Right atrium auricular region (tissue), 2 donors: ENCODE measurements at regions not wholly inside any gene's neighbourhood (a gene's known extent, or its start where the extent isn't known, plus 50 kb on each side); places are given as distances from the start of the nearest gene placed in this dataset.

Experiments used
- DNase-seq: peaks from one replicate; pipeline ENCODE4 v3.0.0-alpha.2; 2019; ENCODE audit warnings: low spot score
- H3K27ac ChIP-seq, 2 donors: fragments of 200-600 bp; sonication (generic); 1 replicate in 1 of 2; 2 replicates in 1 of 2; pipeline ENCODE4 v1.5.1; 2016 to 2019
- H3K27me3 ChIP-seq, 2 donors: fragments of 200-600 bp; sonication (generic); one replicate each; pipeline versions ENCODE4 v1.5.1 to v1.6.0; 2017 to 2019
- H3K36me3 ChIP-seq: fragments of 200-600 bp; sonication (generic); one replicate; pipeline ENCODE4 v1.5.1; 2016
- H3K4me1 ChIP-seq, 2 donors: fragments of 200-600 bp; sonication (generic); one replicate each; pipeline versions ENCODE4 v1.5.1 to v1.6.0; 2017 to 2019
- H3K4me3 ChIP-seq, 2 donors: fragments of 200-600 bp; sonication (generic); 1 replicate in 1 of 2; 2 replicates in 1 of 2; pipeline ENCODE4 v1.5.1; 2017 to 2019; ENCODE audit warnings: mild to moderate bottlenecking in 1 of 2, moderate library complexity in 1 of 2
- H3K9me3 ChIP-seq, 2 donors: fragments of 200-600 bp; sonication (generic); one replicate each; pipeline ENCODE4 v1.5.1; 2019
- CTCF ChIP-seq, 2 donors: fragments of 200-600 bp; sonication (generic); IDR thresholded peaks; one replicate each; pipeline ENCODE4 v1.5.1; 2019; ENCODE audit warnings: antibody characterized with exemption in 2 of 2

- no peaks in the 10 kb centered on the region for H3K36me3 ChIP-seq
- no peak for DNase-seq
- H3K4me1 ChIP-seq: peaks cover 0 to 7% of the 10 kb centered on the region in 2 donors
- H3K27ac ChIP-seq: no peak overlapping the region
- H3K9me3 ChIP-seq: no peaks in the 10 kb centered on the region
- H3K27me3 ChIP-seq: no peaks in the 10 kb centered on the region
- no peak overlapping the region for H3K4me3 ChIP-seq
- TF ChIP-seq CTCF (IDR thresholded peaks at IDR 0.05): no peak
These were observed 569.5 kb upstream of the LRRN3 start for GRCh38 chr7:110521357-110521911.

GRCh38 chr7:110522061-110522760 lies 568.7 kb upstream of the LRRN3 start:
- no peaks in the 10 kb centered on the region for H3K27me3 ChIP-seq
- no peaks in the 10 kb centered on the region for H3K9me3 ChIP-seq
- no peak for TF ChIP-seq CTCF (IDR thresholded peaks at IDR 0.05)

GRCh38 chr7:110522761-110523200 lies 568.1 kb upstream of the LRRN3 start:
- no peak for TF ChIP-seq CTCF (IDR thresholded peaks at IDR 0.05)
- no peaks in the 10 kb centered on the region for H3K27me3 ChIP-seq
- H3K36me3 ChIP-seq: no peaks in the 10 kb centered on the region
- H3K4me1 ChIP-seq: peaks cover 0 to 7% of the 10 kb centered on the region in 2 donors
- no peak overlapping the region for H3K4me3 ChIP-seq
- H3K27ac ChIP-seq: peak overlapping the region in 1 of 2 donors; percentile 1
- no peaks in the 10 kb centered on the region for H3K9me3 ChIP-seq
- no peak for DNase-seq

More at GRCh38 chr7:110522061-110522760, 568.7 kb upstream of the LRRN3 start:
- H3K4me3 ChIP-seq: no peak overlapping the region
- no peaks in the 10 kb centered on the region for H3K36me3 ChIP-seq
- peaks cover 0 to 7% of the 10 kb centered on the region in 2 donors for H3K4me1 ChIP-seq
- no peak for DNase-seq
- peak overlapping the region in 1 of 2 donors; percentile 1 for H3K27ac ChIP-seq

GRCh38 chr7:110529175-110529574 lies 561.8 kb upstream of the LRRN3 start:
- Histone ChIP-seq H3K9me3 (no peaks in the 10 kb centered on the region), H3K27ac (no peak overlapping the region), H3K27me3 (no peaks in the 10 kb centered on the region), H3K4me3 (no peak overlapping the region), H3K36me3 (no peaks in the 10 kb centered on the region), H3K4me1 (peaks cover 0 to 6% of the 10 kb centered on the region in 2 donors)
- no peak for TF ChIP-seq CTCF (IDR thresholded peaks at IDR 0.05)
- DNase-seq: no peak

- no peak overlapping the region for H3K4me3 ChIP-seq
- peaks cover 0 to 8% of the 10 kb centered on the region in 2 donors for H3K4me1 ChIP-seq
- H3K9me3 ChIP-seq: no peaks in the 10 kb centered on the region
- no peaks in the 10 kb centered on the region for H3K27me3 ChIP-seq
- no peak for DNase-seq
- no peaks in the 10 kb centered on the region for H3K36me3 ChIP-seq
- no peak overlapping the region for H3K27ac ChIP-seq
- TF ChIP-seq CTCF (IDR thresholded peaks at IDR 0.05): no peak
These were observed 559.7 kb upstream of the LRRN3 start for GRCh38 chr7:110531186-110531585.
